Ovary (tissue), 3 donors: ENCODE measurements at regions not wholly inside any gene's neighbourhood (a gene's known extent, or its start where the extent isn't known, plus 50 kb on each side); places are given as distances from the start of the nearest gene placed in this dataset.

Experiments
- CTCF ChIP-seq, 3 donors: fragments of 450-650 bp in 2 of 3; fragments of 200-600 bp in 1 of 3; IDR thresholded peaks; one replicate each; pipeline versions ENCODE4 v1.5.1 to v1.8.0; 2016 to 2022; ENCODE audit warnings: antibody characterized with exemption in 3 of 3, mild to moderate bottlenecking in 1 of 3
- EP300 ChIP-seq: sonication (generic); formaldehyde crosslinking; IDR thresholded peaks from one replicate; pipeline ENCODE4 v1.6.1; 2017; ENCODE audit warnings: antibody characterized with exemption
- POLR2A ChIP-seq: fragments of 450-650 bp; IDR thresholded peaks from one replicate; pipeline ENCODE4 v1.6.1; 2017; ENCODE audit warnings: antibody characterized with exemption, mild to moderate bottlenecking, moderate library complexity
- donor health status: DM: no; HTN: no; CAD: no.

- TF ChIP-seq CTCF (IDR thresholded peaks at IDR 0.05) (no peak), POLR2A (no peak), EP300 (no peak)
Observed at GRCh38 chr5:32504329-32504988, 59.9 kb upstream of the ZFR start.
